Esophagus squamous epithelium (tissue), 4 donors: ENCODE measurements at regions not wholly inside any gene's neighbourhood (a gene's known extent, or its start where the extent isn't known, plus 50 kb on each side); places are given as distances from the start of the nearest gene placed in this dataset.

Experiments
- CTCF ChIP-seq, 6 experiments: fragments of 450-650 bp in 4 of 6; fragments of 200-600 bp in 2 of 6; sonication (generic) in 2 of 6; IDR thresholded peaks; one replicate each; pipeline ENCODE4 v1.5.1; 2016 to 2019; ENCODE audit warnings: antibody characterized with exemption in 6 of 6, mild to moderate bottlenecking in 4 of 6, moderate library complexity in 4 of 6
- POLR2A ChIP-seq, 4 donors: fragments of 450-650 bp; IDR thresholded peaks; one replicate each; pipeline ENCODE4 v1.6.1; 2017; ENCODE audit warnings: antibody characterized with exemption in 4 of 4, mild to moderate bottlenecking in 4 of 4, moderate library complexity in 3 of 4

DNA sequence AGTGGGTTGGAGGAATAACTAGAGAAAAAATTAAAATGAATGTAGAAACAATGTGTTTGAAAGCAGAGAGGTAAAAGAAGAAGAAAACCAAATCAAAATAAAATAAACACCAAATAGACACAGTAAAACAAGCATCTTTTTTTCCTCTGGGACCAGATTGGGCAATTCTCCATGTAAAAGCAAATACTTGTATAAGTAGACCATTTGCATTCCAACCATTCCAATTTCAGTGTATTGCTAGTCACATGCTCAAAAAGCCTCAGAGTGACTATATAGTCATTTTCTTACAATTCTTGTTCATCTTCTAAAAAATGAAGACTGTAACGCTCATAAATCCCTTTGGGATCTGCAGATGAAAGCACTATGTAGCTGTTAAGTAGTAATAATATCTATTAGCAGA lies 969.5 kb downstream of the PCDH18 start:
- TF ChIP-seq POLR2A (IDR thresholded peaks at IDR 0.05) (no peak), CTCF (IDR thresholded peaks at IDR 0.05) (no peak)
